ENCODE measurements at regions not wholly inside any gene's neighbourhood (a gene's known extent, or its start where the extent isn't known, plus 50 kb on each side); places are given as distances from the start of the nearest gene placed in this dataset.
"Not testable (repeated sequence)": the region's sequence is repeated elsewhere in the genome, so short reads cannot be mapped to it uniquely, and the experiment has no call there.

DNA sequence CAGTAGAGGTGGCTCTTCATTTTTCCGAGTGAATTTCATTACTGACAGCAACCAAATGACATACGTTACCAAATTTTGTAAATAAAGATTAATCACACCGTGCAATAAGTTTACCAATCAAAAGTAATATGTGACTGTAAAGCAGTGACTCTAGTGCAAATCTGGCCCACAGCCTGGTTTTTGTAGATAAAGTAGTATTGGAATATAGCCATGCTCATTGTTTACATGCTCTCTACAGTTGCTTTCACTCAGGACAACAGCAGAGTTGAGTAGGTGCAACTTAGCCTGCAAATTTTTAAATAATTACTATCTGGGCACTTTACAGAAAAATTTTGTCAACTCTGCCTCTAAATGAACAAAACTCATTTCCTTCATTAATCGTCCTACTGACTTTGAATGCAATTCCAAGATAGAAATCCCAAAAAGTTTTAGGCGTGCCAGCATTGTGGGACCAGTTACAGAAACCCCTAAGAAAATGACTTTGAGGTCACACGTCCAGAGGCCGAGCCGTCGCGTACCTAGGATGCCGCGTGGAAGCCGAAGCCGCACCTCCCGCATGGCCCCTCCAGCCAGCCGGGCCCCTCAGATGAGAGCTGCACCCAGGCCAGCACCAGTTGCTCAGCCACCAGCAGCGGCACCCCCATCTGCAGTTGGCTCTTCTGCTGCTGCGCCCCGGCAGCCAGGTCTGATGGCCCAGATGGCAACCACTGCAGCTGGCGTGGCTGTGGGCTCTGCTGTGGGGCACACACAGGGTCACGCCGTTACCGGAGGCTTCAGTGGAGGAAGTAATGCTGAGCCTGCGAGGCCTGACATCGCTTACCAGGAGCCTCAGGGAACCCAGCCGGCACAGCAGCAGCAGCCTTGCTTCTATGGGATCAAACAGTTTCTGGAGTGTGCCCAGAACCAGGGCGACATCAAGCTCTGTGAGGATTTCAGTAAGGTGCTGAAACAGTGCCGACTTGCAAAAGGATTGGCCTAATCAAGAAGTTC is 180.7 kb upstream of the TLE4 start:
- DNase-seq (ENCODE audit: low spot score), result no peak

DNA sequence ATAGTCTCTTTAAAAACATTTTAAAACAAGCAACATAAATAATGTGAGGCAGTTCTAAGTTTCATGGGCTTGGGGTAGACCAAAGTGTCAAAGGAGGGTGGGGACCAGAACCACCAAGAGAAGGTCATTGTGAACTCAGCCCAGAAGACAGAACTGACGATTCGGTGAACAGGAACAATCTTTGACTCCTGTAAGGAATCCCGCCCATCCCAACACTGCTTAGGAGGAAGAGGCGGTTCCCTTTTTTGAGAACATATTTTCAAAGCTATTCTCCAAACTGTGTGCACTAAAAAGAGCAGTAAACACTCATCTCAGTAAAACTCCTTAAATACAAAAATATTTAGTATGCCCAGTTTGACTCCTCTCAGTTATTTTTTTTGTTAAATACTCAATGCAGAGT is 176.5 kb upstream of the TLE4 start:
- DNase-seq (ENCODE audit: low spot score), result no peak

DNA sequence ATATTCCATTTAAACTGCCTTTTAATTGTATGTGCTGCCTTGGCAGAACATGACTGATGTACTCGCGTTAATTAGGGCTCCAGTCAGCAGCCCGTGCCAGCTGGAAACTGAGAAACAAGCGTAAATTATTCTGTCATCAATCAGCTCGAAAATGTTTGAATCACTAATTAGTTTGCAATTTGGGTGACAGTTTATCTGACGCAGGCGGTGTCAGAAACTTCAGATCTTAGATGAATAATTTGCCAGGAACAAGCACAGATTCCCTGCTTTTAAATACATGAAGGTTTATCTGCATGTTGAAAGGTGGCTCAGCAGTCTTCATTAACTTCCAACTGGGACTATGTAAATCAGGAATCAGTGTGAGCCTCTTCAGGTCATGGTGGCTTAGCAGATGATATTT is 176.0 kb upstream of the TLE4 start:
- DNase-seq (ENCODE audit: low spot score), result no peak

GRCh38 chr9:79396168-79396567 is 175.6 kb upstream of the TLE4 start:
- DNase-seq (ENCODE audit: low spot score), result no peak

GRCh38 chr9:79403495-79403894 is 168.3 kb upstream of the TLE4 start:
- DNase-seq (ENCODE audit: low spot score), result no peak

- no peak for DNase-seq (ENCODE audit: low spot score)
These were observed 163.6 kb upstream of the TLE4 start for GRCh38 chr9:79408200-79408599.

- no peak for DNase-seq (ENCODE audit: low spot score)
These were observed 163.1 kb upstream of the TLE4 start for GRCh38 chr9:79408617-79409016.

DNA sequence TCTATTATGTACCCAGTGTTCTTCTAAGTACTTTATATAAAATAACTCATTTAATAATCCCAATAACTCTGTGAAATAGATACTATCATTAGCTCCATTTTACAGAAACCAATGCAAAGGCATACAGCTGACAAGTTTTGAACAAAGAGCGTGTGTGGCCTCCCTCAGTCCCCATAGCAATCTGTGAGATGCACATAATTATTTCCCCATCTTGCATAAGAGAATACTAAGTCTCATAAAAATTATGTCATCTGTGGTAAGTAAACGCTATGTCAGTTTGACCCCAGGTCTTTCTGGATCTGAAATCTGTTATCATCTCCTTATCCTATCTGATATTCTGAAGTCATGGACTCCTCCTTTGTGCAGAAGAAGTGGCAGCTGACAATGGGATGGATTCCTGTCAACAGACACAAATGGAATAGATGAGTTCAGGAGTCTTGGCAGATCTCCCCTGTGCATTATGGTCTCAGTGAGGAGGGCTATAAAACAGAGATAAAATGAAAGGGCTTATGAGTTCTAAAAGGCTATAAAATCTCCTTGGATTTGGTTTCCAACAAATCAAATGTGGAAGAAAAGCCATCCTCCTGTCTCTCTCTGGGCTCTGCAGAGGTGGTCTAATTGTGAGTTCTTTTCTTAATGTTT is 162.5 kb upstream of the TLE4 start:
- no peak for DNase-seq (ENCODE audit: low spot score)

DNA sequence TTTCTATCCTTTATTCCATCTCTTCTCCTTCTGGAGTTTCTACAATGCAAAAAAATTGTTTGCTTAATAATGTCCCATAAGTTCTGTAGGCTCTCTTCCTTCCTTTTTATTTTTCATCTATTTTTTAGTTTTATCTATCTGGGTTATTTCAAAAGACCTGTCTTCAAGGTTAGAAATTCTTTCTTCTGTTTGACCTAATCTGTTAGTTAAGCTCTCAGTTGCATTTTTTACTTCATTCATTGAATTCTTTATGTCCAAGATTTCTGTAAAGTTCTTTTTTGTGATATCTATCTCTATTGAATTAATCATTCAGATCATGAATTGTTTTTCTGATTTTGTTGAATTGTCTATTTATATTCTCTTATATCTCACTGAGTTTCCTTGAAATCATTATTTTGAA is 145.9 kb upstream of the TLE4 start:
- no peak for DNase-seq (ENCODE audit: low spot score)

- DNase-seq (ENCODE audit: low spot score), result no peak
These were observed 143.3 kb upstream of the TLE4 start for GRCh38 chr9:79428422-79428821.

- no peak for DNase-seq (ENCODE audit: low spot score)
These were observed 141.1 kb upstream of the TLE4 start for GRCh38 chr9:79430619-79431018.

GRCh38 chr9:79431019-79431679 is 140.6 kb upstream of the TLE4 start:
- no peak for DNase-seq (ENCODE audit: low spot score)

DNA sequence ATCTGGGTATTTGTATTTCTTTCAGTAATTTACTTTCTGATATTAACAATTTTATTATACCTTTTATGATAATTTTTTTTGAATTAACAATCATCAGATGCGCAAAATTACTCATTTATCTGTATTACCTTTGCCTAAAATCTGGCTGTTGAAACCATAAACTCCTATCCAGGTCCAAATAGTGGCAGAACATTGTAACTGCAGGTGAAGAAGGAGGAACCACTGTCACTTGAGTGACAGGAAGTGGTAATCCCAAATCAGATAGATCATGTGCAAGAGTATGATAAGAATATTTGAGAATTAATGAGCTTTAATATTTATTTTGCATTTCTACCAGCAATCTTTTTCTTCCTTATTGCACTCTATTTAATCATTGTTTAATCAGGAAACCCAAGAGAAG is 139.3 kb upstream of the TLE4 start:
- DNase-seq (ENCODE audit: low spot score), result no peak

DNA sequence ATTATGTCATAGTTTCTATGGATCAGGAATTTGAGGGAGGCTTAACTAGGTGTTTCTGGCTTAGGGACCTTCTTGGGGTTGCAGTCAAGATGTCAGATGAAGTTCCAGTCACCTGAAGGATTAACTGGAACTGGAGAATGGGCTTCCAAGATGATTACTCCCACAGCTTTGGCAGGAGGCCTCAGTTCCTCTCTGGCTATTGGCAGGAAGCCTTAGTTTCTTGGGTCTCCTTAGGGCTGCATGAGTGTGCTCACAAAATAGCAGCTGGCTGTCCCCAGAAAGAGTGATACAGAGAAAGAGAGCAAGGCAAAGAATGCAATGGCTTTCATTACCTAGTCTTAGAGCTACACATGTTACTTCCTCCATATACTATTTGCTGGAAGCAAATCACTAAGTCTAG is 138.1 kb upstream of the TLE4 start:
- no peak for DNase-seq (ENCODE audit: low spot score)

GRCh38 chr9:79439221-79439620 is 132.5 kb upstream of the TLE4 start:
- DNase-seq (ENCODE audit: low spot score), result not testable (repeated sequence)

DNA sequence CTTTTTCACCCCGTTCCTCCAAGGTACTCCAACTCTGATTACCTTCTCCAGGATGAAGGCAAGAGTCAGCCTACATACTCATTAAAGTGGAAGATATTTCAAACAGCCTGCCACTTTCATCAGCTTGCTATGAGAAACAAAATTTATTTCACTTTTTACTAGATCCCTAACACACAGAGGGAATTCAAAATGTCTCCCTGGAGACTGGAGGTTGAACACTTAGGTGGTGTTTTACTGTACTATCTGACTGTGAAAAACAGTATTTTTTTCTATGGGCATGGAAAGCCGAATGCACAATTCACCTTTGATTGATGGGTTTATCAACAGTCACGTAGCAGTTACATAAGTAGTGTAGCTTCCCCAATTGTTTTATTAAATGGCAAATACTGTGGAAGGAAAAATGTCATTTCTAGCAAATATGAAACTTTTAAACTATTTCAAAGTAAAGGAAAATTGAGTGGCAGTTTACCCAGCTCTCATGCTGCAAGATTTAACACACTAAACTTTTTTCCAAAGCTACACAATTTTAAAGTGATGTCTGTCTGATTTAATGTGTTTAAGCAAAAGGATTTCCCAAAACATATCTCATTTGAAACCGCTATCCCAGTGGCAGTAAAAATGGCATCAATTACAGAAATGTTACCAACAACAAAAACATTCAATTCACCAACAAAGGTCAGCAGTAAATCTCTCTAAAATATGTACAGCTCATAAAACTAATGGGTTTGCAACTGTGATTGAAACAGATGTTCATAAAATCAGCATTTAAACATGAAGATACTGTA is 125.0 kb upstream of the TLE4 start:
- DNase-seq (ENCODE audit: low spot score), result no peak

DNA sequence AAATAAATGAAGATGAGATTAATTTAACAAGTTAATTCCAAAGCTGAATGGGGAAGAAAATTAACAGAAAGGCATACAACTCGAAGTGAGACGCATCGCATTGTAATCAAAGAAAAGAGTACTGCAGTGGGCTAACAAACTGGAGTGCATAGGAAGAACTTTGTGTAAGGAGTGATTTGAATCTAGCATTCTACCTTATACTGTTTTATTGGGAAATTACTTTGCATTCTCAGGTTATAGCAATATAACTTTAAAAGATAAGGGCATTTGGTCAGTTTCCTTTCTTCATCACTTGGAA is 124.5 kb upstream of the TLE4 start:
- no peak for DNase-seq (ENCODE audit: low spot score)

- no peak for DNase-seq (ENCODE audit: low spot score)
These were observed 124.0 kb upstream of the TLE4 start for GRCh38 chr9:79447762-79448161.

DNA sequence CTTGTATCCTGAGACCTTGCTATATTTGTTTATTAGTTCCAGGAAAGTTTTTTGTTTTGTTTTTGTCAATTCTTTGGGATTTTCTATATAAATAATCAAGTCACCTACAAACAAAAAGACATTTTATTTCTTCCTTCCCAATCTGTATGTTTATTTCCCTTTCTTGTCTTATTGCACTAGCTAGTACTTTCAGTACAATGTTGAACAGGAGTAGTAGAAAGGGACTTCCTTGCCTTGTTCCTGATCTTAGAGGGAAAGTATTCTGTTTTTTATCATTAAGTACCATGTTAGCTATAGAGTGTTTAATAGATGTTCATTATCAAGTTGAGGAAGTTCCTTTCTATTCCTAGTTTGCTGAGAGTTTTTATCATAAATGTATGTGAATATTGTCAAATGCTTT is 119.5 kb upstream of the TLE4 start:
- no peak for DNase-seq (ENCODE audit: low spot score)

DNA sequence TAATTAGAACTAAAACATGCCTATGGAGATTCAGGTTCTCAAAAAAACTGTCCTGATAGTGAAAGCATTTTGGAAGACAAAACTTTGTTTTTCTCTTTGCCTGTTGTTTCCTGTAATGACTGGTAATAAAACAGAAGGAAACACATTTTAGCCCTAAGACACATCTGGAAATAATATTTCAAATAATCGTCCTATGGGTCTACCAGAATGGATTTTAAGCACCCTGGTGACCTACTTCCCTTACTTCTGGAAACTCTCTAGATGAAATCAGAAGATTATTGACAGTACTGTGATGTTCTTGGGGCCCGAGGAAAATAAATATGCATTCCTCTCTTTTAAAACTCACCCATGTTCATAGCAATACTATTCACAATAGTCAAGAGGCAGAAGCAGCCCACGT is 110.1 kb upstream of the TLE4 start:
- DNase-seq (ENCODE audit: low spot score), result no peak

DNA sequence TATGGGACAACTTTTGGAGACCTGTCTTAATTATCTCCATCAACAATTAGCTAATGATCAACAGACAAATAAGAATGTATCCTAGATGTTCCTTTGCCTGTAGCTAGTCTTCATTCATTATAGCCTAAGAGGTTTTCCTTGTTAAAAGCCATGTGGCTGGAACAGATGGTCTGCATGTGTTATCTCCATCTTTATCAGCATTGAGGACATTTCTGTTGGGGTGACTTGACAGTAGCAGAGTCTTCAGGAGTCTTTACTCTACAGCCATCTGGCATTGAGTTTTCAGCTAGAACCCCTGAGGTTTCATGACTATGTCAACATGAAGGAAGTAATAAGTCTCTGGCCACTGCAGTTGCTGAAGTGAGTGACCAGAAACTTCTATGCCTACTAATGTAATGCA is 106.6 kb upstream of the TLE4 start:
- DNase-seq (ENCODE audit: low spot score), result no peak

- no peak for DNase-seq (ENCODE audit: low spot score)
These were observed 102.6 kb upstream of the TLE4 start for GRCh38 chr9:79469164-79469563.

Data from HuH-7.5 (cell line).